ENCODE measurements at regions not wholly inside any gene's neighbourhood (a gene's known extent, or its start where the extent isn't known, plus 50 kb on each side); places are given as distances from the start of the nearest gene placed in this dataset.
"Not testable (repeated sequence)": the region's sequence is repeated elsewhere in the genome, so short reads cannot be mapped to it uniquely, and the experiment has no call there.

GRCh38 chr2:180829261-180829660 lies 151.1 kb upstream of the UBE2E3 start:
- no peak for FAIRE-seq

GRCh38 chr2:180828756-180829155 lies 151.6 kb upstream of the UBE2E3 start:
- no peak for FAIRE-seq

GRCh38 chr2:180823546-180824141 lies 156.8 kb upstream of the UBE2E3 start:
- no peak for FAIRE-seq

- FAIRE-seq, result no peak
These were observed 161.3 kb upstream of the UBE2E3 start for GRCh38 chr2:180819106-180819505.

- FAIRE-seq, result not testable (repeated sequence)
These were observed 161.7 kb upstream of the UBE2E3 start for GRCh38 chr2:180818700-180819099.

- FAIRE-seq, result no peak
These were observed 181.3 kb upstream of the UBE2E3 start for GRCh38 chr2:180799141-180799540.

GRCh38 chr2:180790891-180791290 lies 189.5 kb upstream of the UBE2E3 start:
- no peak for FAIRE-seq

GRCh38 chr2:180787330-180787729 lies 193.1 kb upstream of the UBE2E3 start:
- no peak for FAIRE-seq

GRCh38 chr2:180781276-180781675 lies 199.1 kb upstream of the UBE2E3 start:
- FAIRE-seq, result no peak

- FAIRE-seq, result no peak
These were observed 202.1 kb upstream of the UBE2E3 start for GRCh38 chr2:180778291-180778690.

GRCh38 chr2:180776921-180777320 lies 203.5 kb upstream of the UBE2E3 start:
- FAIRE-seq, result no peak

GRCh38 chr2:180775711-180776110 lies 204.7 kb upstream of the UBE2E3 start:
- FAIRE-seq, result no peak

- not testable (repeated sequence) for FAIRE-seq
These were observed 215.1 kb upstream of the UBE2E3 start for GRCh38 chr2:180765316-180765715.

- FAIRE-seq, result no peak
These were observed 217.0 kb upstream of the UBE2E3 start for GRCh38 chr2:180763263-180763989.

GRCh38 chr2:180761224-180761623 lies 219.2 kb upstream of the UBE2E3 start:
- no peak for FAIRE-seq

GRCh38 chr2:180759631-180760030 lies 220.8 kb upstream of the UBE2E3 start:
- no peak for FAIRE-seq

GRCh38 chr2:180753809-180754761 lies 226.3 kb upstream of the UBE2E3 start:
- FAIRE-seq, result no peak

- FAIRE-seq, result no peak
These were observed 229.0 kb upstream of the UBE2E3 start for GRCh38 chr2:180751306-180751920.

- no peak for FAIRE-seq
These were observed 232.7 kb upstream of the UBE2E3 start for GRCh38 chr2:180747728-180748127.

GRCh38 chr2:180743401-180743800 lies 237.0 kb upstream of the UBE2E3 start:
- FAIRE-seq, result no peak

GRCh38 chr2:180742801-180743200 lies 237.6 kb upstream of the UBE2E3 start:
- FAIRE-seq, result no peak

GRCh38 chr2:180739070-180739469 lies 241.3 kb upstream of the UBE2E3 start:
- no peak for FAIRE-seq

GRCh38 chr2:180735799-180736198 lies 244.6 kb upstream of the UBE2E3 start:
- no peak for FAIRE-seq

Data from G401.6 (cell line).